ENCODE measurements at regions not wholly inside any gene's neighbourhood (a gene's known extent, or its start where the extent isn't known, plus 50 kb on each side); places are given as distances from the start of the nearest gene placed in this dataset.

DNA sequence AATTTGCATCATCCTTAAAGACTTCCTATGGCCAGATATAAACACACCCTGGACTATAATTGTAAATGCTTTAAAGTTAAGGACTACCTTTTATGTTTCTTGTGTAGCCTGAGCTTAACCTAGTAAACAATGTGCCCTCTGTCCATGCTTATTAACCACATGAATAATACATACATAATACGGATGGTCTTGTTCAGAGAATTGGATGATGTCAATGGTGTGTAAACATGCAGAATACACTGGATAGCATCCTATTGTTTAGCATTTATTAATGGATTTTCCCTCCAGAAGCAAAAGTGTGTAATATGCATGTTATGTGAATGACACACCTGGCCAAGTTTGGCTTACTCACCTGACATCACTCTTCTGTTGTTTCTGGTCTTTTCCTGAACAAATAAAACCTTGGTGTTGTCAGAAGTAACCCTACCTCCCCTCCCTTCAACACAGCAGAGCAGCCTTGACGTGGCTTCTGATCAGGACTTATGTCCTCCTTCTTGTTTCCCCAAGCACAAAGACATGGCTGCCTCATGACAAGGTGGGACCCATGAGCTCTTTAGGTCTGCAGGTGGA, 517.9 kb downstream of the MTRR start:
- DNase-seq (ENCODE audit: low read depth, low spot score), result no peak

DNA sequence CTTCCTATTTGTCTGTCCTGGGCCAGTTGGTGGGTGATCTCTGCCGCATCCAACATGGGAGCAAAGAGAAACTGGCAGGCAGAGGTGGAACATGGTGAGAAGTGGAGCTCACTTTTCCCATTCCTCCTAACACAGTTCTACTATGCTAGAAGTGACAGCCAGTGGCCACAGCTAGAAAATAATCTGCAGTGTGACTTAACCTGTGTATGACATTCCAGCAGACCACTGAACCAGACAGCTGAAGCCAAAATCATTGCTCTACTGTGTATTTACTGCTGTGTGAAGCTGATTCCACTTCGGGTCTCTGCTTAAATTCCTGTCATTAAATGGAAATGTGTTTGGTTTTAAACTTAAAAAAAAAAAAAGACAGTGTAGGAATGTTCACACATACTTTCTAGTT, 523.0 kb downstream of the MTRR start:
- DNase-seq (ENCODE audit: low read depth, low spot score), result no peak

DNA sequence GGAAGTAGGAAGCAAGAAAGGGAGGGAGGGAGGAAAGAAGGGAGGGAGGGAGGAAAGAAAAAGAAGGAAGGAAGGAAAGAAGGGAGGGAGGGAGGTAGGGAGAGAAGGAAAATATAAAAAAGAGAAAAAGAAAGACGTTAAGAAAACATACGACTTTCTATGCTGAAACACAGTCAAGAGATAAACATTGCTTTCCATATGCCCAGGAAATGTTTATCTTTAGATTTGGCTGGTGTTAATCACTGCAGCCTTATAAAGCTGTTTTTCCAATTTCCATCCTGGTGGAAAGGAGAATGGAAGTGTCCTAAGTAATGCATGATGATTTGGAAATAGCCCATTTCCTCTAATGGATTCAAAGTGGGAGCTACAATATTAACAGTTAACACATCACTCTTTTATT, 524.3 kb downstream of the MTRR start:
- DNase-seq (ENCODE audit: low read depth, low spot score), result no peak

DNA sequence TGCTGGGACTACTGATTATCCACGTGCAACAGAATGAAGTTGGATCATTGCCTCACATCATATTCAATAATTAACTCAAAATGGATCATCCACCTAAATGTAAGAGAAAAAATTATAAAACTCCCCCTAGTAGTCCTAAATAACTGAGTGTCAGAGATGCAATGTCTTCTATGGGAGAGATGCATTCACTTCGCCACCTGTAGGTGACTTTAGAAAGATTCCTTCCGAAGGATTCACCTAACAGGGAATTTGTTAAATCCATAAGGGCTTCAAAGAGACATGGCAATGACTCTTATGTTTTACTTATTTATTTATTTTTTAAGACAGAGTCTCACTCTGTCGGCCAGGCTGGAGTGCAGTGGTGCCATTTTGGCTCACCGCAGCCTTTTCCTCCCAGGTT, 526.0 kb downstream of the MTRR start:
- DNase-seq (ENCODE audit: low read depth, low spot score), result no peak

GRCh38 chr5:8396246-8396645, 527.3 kb downstream of the MTRR start:
- no peak for DNase-seq (ENCODE audit: low read depth, low spot score)

DNA sequence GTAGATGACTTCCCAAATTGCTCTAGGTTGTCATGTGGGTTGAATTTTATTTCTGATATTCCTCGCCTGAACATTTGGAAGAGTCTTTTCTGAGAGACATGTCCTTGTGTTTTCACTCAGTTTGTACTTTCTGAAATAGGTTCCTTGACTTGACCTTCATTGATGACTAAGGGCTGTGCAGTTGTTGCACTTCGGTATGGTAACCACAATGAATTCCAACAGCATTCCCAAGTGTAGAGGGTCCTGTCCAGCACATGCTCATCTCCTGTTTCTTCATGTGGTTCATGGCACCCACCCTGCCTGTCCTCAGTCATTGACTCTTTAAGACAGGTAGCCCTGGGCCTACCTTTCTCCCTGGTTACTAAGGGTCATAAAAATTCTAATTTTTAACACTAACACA, 527.8 kb downstream of the MTRR start:
- DNase-seq (ENCODE audit: low read depth, low spot score), result no peak

DNA sequence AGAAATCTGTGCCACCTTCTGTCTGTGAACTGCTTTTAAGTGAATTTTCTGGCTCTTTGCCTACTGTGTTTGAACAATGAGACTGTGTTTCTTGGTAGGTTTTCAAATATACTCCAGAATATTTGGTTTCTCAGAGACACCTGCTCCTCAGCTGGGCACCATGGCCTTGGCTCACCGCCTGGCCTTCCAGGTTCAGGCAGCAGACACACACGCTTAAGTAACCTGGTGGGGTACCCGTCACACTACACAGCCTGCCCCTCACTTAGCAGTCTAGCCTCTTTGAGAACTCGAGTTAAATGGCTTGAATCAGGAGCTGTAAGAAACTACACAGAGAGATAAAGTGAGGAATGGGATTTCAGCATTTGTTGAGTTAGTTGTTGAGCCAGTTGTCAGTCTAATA, 530.5 kb downstream of the MTRR start:
- DNase-seq (ENCODE audit: low read depth, low spot score), result no peak

GRCh38 chr5:8408258-8408657, 539.3 kb downstream of the MTRR start:
- no peak for DNase-seq (ENCODE audit: low read depth, low spot score)

DNA sequence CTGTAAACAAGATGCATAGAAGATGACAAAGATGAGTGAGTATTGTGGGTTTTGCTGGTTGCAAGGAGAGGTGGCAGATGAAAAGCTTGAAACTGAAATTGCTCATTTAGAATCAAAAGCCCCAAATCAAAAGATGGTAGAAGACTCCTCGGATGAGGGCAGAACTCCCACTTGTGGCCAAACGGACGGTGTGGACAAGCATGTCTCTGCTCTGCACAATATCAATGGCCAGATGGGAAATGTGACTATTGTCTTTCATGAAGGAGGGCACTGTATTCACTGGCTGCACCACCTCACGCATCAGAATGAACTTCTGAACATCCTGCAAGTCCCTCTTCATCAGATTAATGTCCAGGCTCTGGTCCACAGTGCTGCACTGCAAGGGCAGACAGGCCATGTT, 541.7 kb downstream of the MTRR start:
- no peak for DNase-seq (ENCODE audit: low read depth, low spot score)

GRCh38 chr5:8413975-8414374, 545.0 kb downstream of the MTRR start:
- no peak for DNase-seq (ENCODE audit: low read depth, low spot score)

- DNase-seq (ENCODE audit: low read depth, low spot score), result no peak
These were observed 548.5 kb downstream of the MTRR start for GRCh38 chr5:8417316-8418048.

DNA sequence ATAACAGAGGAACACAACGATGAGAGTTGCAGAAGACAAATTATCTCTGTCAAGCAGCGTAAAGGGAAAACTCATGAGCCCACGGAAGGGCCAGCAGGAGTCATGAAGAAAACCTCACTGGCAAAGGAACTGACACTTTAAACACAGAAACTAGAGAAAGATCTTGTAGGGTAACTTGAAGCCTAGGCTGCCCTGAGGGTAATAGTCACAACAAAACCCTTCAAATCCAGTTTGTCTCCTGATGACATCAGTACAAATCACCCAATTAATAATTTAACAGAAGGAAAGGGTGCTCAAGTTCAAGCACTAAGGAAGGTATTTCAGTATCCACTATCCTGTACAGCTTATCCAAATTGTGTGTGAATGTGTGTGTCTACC, 549.1 kb downstream of the MTRR start:
- DNase-seq (ENCODE audit: low read depth, low spot score), result no peak

DNA sequence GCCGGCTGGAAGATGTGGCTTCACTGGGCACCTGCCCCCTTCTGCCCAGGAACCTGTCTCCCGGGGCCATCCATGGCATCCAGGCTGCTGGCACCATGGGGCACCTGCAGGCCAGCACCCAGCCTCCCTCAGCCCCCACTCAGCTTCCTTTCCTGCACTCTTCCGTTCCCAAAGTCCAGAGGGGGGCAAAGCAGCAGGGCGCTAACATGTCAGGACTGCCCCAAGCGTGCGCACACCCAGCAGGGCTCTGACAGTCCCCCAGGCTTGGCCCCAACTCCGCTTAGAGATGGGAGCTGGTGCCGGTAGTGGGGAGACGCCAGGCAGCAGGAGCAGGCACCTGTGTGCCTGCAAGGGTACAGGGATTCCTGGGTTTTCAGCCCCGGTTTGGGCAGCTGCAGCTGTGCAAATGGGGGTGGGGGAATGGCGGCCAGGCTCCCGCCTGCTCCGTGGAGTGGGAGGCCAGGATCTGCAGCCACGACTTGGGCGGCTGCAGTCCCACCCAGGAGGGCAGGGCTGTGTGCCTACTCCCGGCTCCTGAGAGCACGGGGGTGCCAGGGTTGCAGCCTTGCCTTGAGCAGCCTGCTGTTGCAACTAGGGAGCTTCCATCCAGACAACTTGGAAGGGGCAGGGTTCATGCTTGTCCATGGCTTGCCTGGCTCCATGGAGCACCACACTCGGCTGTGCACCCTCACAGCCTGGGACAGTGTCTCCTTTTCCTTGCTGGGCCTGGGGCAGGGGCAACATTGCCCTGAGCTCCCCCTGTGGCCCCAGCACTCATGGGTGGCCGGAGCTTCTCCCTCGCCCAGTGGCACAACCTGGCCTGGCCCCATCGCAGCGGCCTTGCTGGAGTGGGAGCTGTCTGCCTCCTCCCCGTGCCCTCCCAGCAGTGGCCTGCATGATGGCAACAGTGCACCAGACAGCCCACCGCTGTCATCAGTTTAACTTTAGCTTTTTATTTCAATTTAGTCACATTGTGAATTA, 561.1 kb downstream of the MTRR start:
- no peak for DNase-seq (ENCODE audit: low read depth, low spot score)

- DNase-seq (ENCODE audit: low read depth, low spot score), result no peak
These were observed 565.6 kb downstream of the MTRR start for GRCh38 chr5:8434501-8434900.

- no peak for DNase-seq (ENCODE audit: low read depth, low spot score)
These were observed 568.0 kb downstream of the MTRR start for GRCh38 chr5:8436924-8437323.

GRCh38 chr5:8445139-8445538, 576.2 kb downstream of the MTRR start:
- DNase-seq (ENCODE audit: low read depth, low spot score), result no peak

DNA sequence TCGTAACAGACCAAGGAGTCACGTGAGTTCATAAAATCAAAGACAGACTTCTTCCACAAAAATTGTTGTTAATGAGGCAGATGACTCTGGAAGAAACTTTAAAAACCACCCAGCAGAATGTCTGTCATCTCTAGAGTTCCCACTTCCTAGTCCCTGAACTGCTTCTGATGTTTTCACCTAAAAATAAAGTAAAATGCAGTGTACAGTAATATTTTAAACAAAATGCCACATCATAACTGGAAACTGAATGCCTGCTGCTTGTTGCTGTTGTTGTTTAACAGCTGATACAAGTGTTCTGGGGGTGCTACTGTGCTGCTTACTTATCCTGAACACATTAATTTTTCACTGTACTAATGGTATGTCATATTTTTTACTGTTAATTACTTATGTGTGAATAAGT, 577.2 kb downstream of the MTRR start:
- DNase-seq (ENCODE audit: low read depth, low spot score), result no peak

- no peak for DNase-seq (ENCODE audit: low read depth, low spot score)
These were observed 587.9 kb downstream of the MTRR start for GRCh38 chr5:8456846-8457186.

GRCh38 chr5:8457187-8458037, 588.5 kb downstream of the MTRR start:
- peak; percentile 89 for DNase-seq (ENCODE audit: low read depth, low spot score)

- DNase-seq (ENCODE audit: low read depth, low spot score), result no peak
These were observed 589.1 kb downstream of the MTRR start for GRCh38 chr5:8458038-8458383.

GRCh38 chr5:8461543-8461942, 592.6 kb downstream of the MTRR start:
- no peak for DNase-seq (ENCODE audit: low read depth, low spot score)

GRCh38 chr5:8462565-8462964, 593.6 kb downstream of the MTRR start:
- no peak for DNase-seq (ENCODE audit: low read depth, low spot score)
